ENCODE measurements at regions not wholly inside any gene's neighbourhood (a gene's known extent, or its start where the extent isn't known, plus 50 kb on each side); places are given as distances from the start of the nearest gene placed in this dataset.
"Not testable (repeated sequence)": the region's sequence is repeated elsewhere in the genome, so short reads cannot be mapped to it uniquely, and the experiment has no call there.

GRCh38 chr3:153547970-153548369, 385.9 kb downstream of the RAP2B start:
- intact Hi-C loops (cut with micrococcal nuclease; ENCODE audit: unreplicated experiment), result loop anchor here (1.0 kb wide), 1 partner anchor 11 kb away; no protein-coding TSS in a partner anchor
- H3K27ac ChIP-seq (ENCODE audit: low read depth, low read length, poor library complexity, severe bottlenecking), result no peak overlapping the region
- no peaks in the 10 kb centered on the region for H3K4me1 ChIP-seq (ENCODE audit: insufficient read depth, low read length, poor library complexity, severe bottlenecking)
- DNase-seq (ENCODE audit: low spot score), result no peak
- no peaks in the 10 kb centered on the region for H3K36me3 ChIP-seq (ENCODE audit: insufficient read depth, low read length)
- ChIA-PET POLR2A (no interaction called here), CTCF (ENCODE audit: unreplicated experiment) (no interaction called here)
- H3K79me2 ChIP-seq (ENCODE audit: insufficient read depth, low read depth, low read length), result no peaks in the 10 kb centered on the region
- H2AFZ ChIP-seq (ENCODE audit: low read length), result no peak overlapping the region
- no peaks in the 10 kb centered on the region for H3K9me3 ChIP-seq (ENCODE audit: low read length)
- no peak overlapping the region for H3K4me2 ChIP-seq (ENCODE audit: low read length)
- H4K20me1 ChIP-seq (ENCODE audit: insufficient read depth, low read length), result no peaks in the 10 kb centered on the region
- H3K4me3 ChIP-seq (ENCODE audit: low read depth, low read length, poor library complexity, severe bottlenecking), result no peak overlapping the region
- TF ChIP-seq, protein P1, sequence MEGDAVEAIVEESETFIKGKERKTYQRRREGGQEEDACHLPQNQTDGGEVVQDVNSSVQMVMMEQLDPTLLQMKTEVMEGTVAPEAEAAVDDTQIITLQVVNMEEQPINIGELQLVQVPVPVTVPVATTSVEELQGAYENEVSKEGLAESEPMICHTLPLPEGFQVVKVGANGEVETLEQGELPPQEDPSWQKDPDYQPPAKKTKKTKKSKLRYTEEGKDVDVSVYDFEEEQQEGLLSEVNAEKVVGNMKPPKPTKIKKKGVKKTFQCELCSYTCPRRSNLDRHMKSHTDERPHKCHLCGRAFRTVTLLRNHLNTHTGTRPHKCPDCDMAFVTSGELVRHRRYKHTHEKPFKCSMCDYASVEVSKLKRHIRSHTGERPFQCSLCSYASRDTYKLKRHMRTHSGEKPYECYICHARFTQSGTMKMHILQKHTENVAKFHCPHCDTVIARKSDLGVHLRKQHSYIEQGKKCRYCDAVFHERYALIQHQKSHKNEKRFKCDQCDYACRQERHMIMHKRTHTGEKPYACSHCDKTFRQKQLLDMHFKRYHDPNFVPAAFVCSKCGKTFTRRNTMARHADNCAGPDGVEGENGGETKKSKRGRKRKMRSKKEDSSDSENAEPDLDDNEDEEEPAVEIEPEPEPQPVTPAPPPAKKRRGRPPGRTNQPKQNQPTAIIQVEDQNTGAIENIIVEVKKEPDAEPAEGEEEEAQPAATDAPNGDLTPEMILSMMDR (conservative IDR thresholded peaks at IDR 0.05; ENCODE audit: low read length), result no peak
- no peak for TF ChIP-seq EZH2phosphoT487 (IDR thresholded peaks at IDR 0.05; ENCODE audit: borderline replicate concordance, low read depth, low read length)
- H3K9me2 ChIP-seq (ENCODE audit: insufficient read depth, low read length), result 0 out of 2 replicates have a peak, but pooled peaks cover 4% of the 10 kb centered on the region
- no TSS peak for BruUV-seq (replicated peaks)

GRCh38 chr3:153549686-153550085, 387.7 kb downstream of the RAP2B start:
- intact Hi-C loops (cut with micrococcal nuclease; ENCODE audit: unreplicated experiment); DNase-seq (ENCODE audit: low spot score); H4K20me1 ChIP-seq (ENCODE audit: insufficient read depth, low read length); H3K4me1 ChIP-seq (ENCODE audit: insufficient read depth, low read length, poor library complexity, severe bottlenecking); H3K4me2 ChIP-seq (ENCODE audit: low read length); H3K36me3 ChIP-seq (ENCODE audit: insufficient read depth, low read length); BruUV-seq (replicated peaks); H3K27ac ChIP-seq (ENCODE audit: low read depth, low read length, poor library complexity, severe bottlenecking); H3K79me2 ChIP-seq (ENCODE audit: insufficient read depth, low read depth, low read length); H2AFZ ChIP-seq (ENCODE audit: low read length); H3K9me2 ChIP-seq (ENCODE audit: insufficient read depth, low read length); CTCF ChIA-PET (ENCODE audit: unreplicated experiment); H3K4me3 ChIP-seq (ENCODE audit: low read depth, low read length, poor library complexity, severe bottlenecking); H3K9me3 ChIP-seq (ENCODE audit: low read length): not testable (repeated sequence)
- POLR2A ChIA-PET, result interaction anchor here (0.9 kb wide), 1 partner anchor 10 kb away, joined by 6 read pairs; no protein-coding TSS in a partner anchor

DNA sequence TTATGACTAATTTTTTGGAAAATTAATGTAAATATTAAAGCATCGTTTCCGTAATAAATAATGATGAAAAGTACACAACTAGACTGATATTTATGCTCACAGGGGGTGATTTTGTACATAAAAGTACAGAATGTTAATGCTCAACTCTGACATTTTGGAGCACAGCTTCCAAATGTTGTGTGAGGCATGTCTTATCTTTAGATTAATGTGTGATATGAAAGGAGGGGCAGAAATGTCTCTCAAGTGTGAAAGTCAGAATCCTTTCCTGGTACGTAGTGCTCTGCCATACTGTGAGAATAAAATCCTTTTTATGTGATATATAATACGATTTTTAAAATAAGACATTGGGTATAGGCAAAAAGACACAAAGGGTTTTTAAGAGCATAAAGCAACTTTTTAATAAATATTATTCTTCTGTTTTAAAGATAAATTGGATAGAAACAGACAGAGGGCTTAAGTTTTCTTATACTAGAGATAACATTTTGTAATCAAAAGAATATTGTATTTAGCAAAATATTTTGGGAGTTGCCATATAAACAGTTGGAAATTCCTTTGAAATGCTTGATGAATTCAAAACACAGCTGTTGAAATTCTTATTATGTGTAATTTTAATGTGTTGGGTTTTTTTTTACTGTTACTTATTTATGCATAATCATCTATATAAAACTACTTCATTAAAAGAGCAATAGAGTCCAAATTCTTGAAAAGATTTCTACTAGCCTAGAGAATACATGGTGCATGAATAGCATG, 389.7 kb downstream of the RAP2B start:
- BruUV-seq (replicated peaks), result no TSS peak
- Histone ChIP-seq H3K9me3 (ENCODE audit: low read length) (no peaks in the 10 kb centered on the region), H3K9me2 (ENCODE audit: insufficient read depth, low read length) (peaks cover under 1% of the 10 kb centered on the region; the same call in 1 of the 2 replicates), H3K4me2 (ENCODE audit: low read length) (no peak overlapping the region), H3K36me3 (ENCODE audit: insufficient read depth, low read length) (no peaks in the 10 kb centered on the region), H3K4me1 (ENCODE audit: insufficient read depth, low read length, poor library complexity, severe bottlenecking) (no peaks in the 10 kb centered on the region), H4K20me1 (ENCODE audit: insufficient read depth, low read length) (no peaks in the 10 kb centered on the region), H2AFZ (ENCODE audit: low read length) (no peak overlapping the region), H3K4me3 (ENCODE audit: low read depth, low read length, poor library complexity, severe bottlenecking) (no peak overlapping the region), H3K27ac (ENCODE audit: low read depth, low read length, poor library complexity, severe bottlenecking) (no peak overlapping the region), H3K79me2 (ENCODE audit: insufficient read depth, low read depth, low read length) (no peaks in the 10 kb centered on the region)
- intact Hi-C loops (cut with micrococcal nuclease; ENCODE audit: unreplicated experiment), result no loop called here
- POLR2A ChIA-PET, result no interaction called here
- no peak for DNase-seq (ENCODE audit: low spot score)
- CTCF ChIA-PET (ENCODE audit: unreplicated experiment), result no interaction called here
- TF ChIP-seq, protein P1 (conservative IDR thresholded peaks at IDR 0.05; ENCODE audit: low read length), result no peak
- TF ChIP-seq EZH2phosphoT487 (IDR thresholded peaks at IDR 0.05; ENCODE audit: borderline replicate concordance, low read depth, low read length), result no peak
